SH-SY5Y (cell line): ENCODE measurements at regions not wholly inside any gene's neighbourhood (a gene's known extent, or its start where the extent isn't known, plus 50 kb on each side); places are given as distances from the start of the nearest gene placed in this dataset.

Experiments
- GATA2 ChIP-seq: IDR thresholded peaks from 2 replicates; pipeline ENCODE4 v1.6.1; 2011; ENCODE audit warnings: mild to moderate bottlenecking, low read depth, low read length
- GATA3 ChIP-seq: IDR thresholded peaks from 2 replicates; pipeline ENCODE4 v1.6.1; 2011; ENCODE audit warnings: low read depth, mild to moderate bottlenecking, low read length, moderate library complexity

- TF ChIP-seq GATA3 (no peak), GATA2 (no peak)
Measured at GRCh38 chr18:78778651-78779050, 201.0 kb upstream of the SALL3 start.
